T47D (cell line): ENCODE measurements at regions not wholly inside any gene's neighbourhood (a gene's known extent, or its start where the extent isn't known, plus 50 kb on each side); places are given as distances from the start of the nearest gene placed in this dataset.

Experiments
- DNase-seq, 2 experiments: peaks; one replicate each; pipeline versions ENCODE4 v3.0.0 to v3.0.0-alpha.2; 2011 to 2012; ENCODE audit warnings: low read depth in 1 of 2, low spot score in 1 of 2
- JUND ChIP-seq: IDR thresholded peaks from 2 replicates; pipeline ENCODE4 v1.6.1; 2012; ENCODE audit warnings: low read depth
- in situ Hi-C: cut with HindIII; loops from 2 replicates; pipeline ENCODE4 v1.10.0; 2016; ENCODE audit warnings: low sequenced_read_pairs, low pct_unique_long_range_greater_than_20kb

DNA sequence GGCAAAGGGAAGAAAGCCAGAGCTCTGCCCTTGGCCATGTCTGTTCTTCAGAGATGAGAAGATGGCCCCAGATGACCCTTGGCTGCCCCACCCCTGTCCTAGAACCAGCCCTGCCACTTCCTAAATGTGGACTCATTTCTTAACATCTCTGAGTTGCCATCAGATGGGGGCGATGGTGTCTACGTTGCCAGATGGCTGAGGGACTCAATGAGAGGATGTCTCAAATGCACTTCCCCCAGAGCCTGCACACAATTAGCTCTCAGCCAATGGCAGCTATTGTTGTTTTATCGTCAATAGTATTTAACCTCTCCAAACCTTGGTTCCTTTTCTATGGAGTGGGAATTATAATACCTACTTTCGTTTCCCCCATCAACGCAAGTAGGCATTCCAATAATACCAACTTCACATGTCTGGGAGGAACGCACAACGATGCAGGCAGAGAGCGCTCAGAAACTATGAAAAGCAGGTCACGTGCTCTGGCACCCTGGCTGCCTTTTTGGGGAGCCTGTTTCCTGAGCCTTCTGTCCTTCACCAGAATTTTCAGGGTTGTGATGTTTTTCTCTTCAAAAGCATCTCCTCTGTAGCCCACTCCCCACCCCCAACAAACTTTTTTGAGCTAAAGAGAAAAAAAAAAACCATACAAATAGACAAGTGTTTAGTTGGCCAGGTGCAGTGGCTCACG lies 100.3 kb downstream of the MCFD2 start:
- TF ChIP-seq JUND: no peak
- in situ Hi-C loops: no loop called here
- DNase-seq: no peak

DNA sequence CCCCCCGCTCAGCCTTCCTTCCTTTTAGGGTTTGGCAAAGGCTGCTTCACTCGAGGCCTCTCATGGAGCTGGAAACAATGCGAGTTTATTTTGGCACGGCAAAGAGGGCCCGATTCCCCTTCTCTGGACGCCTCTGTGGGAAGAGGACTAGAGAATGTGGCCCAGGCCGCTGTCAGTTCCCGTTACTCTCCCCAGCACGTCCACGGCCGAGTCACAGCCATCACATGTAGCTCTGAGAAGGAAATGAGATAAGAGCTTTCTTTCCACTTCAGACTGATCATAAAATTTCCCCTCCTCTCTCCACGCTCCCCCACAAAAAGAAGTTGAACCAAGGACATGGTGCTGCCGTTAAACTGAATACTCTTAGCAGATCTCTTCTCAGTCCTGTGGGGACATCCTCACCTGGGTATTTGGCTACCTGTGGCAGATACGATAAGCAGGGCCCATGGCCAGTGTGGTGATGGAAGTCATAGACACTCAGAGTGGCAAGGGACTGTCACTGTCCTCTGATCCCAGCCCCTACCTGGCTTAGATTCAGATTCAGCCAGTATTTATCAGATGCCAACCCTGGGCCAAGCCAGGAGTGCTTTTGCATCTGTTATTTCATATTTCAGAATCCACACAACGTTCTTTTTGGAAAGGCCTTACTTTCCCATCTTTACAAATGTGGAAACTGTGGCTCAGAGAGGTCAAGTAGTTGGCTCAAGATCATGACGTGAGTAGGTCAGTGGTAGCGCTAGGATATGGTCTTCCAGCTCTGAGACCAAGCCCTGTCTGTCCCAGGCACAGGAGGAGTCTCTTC lies 101.2 kb downstream of the MCFD2 start:
- TF ChIP-seq JUND: no peak
- in situ Hi-C loops: no loop called here
- no peak for DNase-seq

DNA sequence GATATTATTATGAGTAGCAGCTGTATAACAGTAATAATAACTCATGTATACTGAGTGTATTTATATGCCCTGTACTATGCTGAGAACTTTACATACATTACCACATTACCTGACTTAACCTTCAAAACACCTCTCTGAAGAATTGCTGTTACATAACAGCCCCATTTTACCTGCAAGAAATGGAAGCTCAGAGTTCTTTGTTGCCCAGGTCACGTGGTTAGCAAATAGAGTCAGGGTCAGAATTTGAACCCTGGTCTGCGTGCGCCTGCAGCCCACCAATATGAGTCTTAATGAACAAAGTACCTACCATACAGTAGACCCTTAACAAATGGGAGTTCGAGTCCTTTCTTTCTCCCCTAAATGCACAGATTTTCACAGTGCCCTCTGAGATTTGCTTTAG lies 101.9 kb downstream of the MCFD2 start:
- in situ Hi-C loops: no loop called here
- no peak for DNase-seq
- TF ChIP-seq JUND: no peak

DNA sequence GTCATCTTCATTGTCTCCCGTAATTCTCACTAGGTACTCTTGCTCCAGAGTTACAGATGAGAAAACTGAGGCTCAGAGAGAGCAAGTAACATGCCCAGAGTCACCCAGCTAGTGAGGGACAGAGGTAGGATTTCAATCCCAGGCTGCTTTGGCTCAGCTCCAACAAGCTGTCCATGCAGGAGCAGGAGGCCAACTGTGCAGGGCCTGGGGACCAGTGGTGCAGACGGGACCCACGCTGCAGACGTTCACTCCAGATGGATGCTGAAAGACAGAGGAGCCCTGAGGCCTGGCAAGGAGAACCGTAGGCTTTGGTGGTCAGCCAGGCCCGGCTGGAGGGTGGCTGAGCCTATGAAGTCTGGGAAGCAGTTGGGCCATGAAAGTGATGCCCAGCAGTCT lies 102.6 kb downstream of the MCFD2 start:
- TF ChIP-seq JUND: no peak
- DNase-seq: no peak
- in situ Hi-C loops: no loop called here
